ENCODE measurements at regions not wholly inside any gene's neighbourhood (a gene's known extent, or its start where the extent isn't known, plus 50 kb on each side); places are given as distances from the start of the nearest gene placed in this dataset.

GRCh38 chr12:72766517-72766916 lies 494.3 kb downstream of the TRHDE start:
- no peak for TF ChIP-seq CTCF (IDR thresholded peaks at IDR 0.05; ENCODE audit: low read depth, low read length, poor library complexity, severe bottlenecking)
- no peak for TF ChIP-seq EZH2phosphoT487 (IDR thresholded peaks at IDR 0.05; ENCODE audit: borderline replicate concordance, low read length)

Measured in DOHH2 (cell line).